ENCODE measurements at regions not wholly inside any gene's neighbourhood (a gene's known extent, or its start where the extent isn't known, plus 50 kb on each side); places are given as distances from the start of the nearest gene placed in this dataset.

GRCh38 chr2:117714745-117715417 lies 99.6 kb upstream of the DDX18 start:
- DNase-seq, result no peak

GRCh38 chr2:117716505-117716904 lies 98.0 kb upstream of the DDX18 start:
- DNase-seq, result no peak

GRCh38 chr2:117717072-117717471 lies 97.4 kb upstream of the DDX18 start:
- no peak for DNase-seq

- no peak for DNase-seq
Observed at GRCh38 chr2:117718048-117718447, 96.4 kb upstream of the DDX18 start.

GRCh38 chr2:117720765-117721164 lies 93.7 kb upstream of the DDX18 start:
- DNase-seq, result no peak

- DNase-seq, result no peak
Observed at GRCh38 chr2:117723483-117723882, 91.0 kb upstream of the DDX18 start.

GRCh38 chr2:117723888-117724434 lies 90.5 kb upstream of the DDX18 start:
- no peak for DNase-seq

- no peak for DNase-seq
Observed at GRCh38 chr2:117726747-117727146, 87.7 kb upstream of the DDX18 start.

GRCh38 chr2:117737846-117738245 lies 76.6 kb upstream of the DDX18 start:
- DNase-seq, result no peak

GRCh38 chr2:117738991-117739839 lies 75.3 kb upstream of the DDX18 start:
- no peak for DNase-seq

GRCh38 chr2:117745537-117745936 lies 69.0 kb upstream of the DDX18 start:
- no peak for DNase-seq

GRCh38 chr2:117755768-117756167 lies 58.7 kb upstream of the DDX18 start:
- DNase-seq, result no peak

- no peak for DNase-seq
Observed at GRCh38 chr2:117760916-117761315, 53.6 kb upstream of the DDX18 start.

- DNase-seq, result no peak
Observed at GRCh38 chr2:117762454-117762853, 52.0 kb upstream of the DDX18 start.

- DNase-seq, result no peak
Observed at GRCh38 chr2:117763804-117764203, 50.7 kb upstream of the DDX18 start.
